ENCODE measurements at regions not wholly inside any gene's neighbourhood (a gene's known extent, or its start where the extent isn't known, plus 50 kb on each side); places are given as distances from the start of the nearest gene placed in this dataset.

GRCh38 chr1:185368313-185368855 lies 51.3 kb upstream of the IVNS1ABP start:
- peaks cover 5% of the 10 kb centered on the region for H3K4me1 ChIP-seq (ENCODE audit: insufficient read depth, low read length)
- ChIA-PET POLR2A (ENCODE audit: partially characterized antibody) (interaction anchor here (0.9 kb wide), 1 partner anchor 30 kb away, joined by 4 read pairs; no protein-coding TSS in a partner anchor), CTCF (ENCODE audit: partially characterized antibody) (no interaction called here)
- intact Hi-C loops (cut with micrococcal nuclease) = no loop called here
- H3K27ac Mint-ChIP-seq = no peak overlapping the region
- no peaks in the 10 kb centered on the region for H3K36me3 ChIP-seq (ENCODE audit: insufficient read depth, low read length)
- peaks cover 4 to 6% (median 6%) of the 10 kb centered on the region in 4 donors for H3K4me1 Mint-ChIP-seq
- no peak for DNase-seq
- H3K36me3 Mint-ChIP-seq = no peaks in the 10 kb centered on the region
- H3K4me3 Mint-ChIP-seq = no peak overlapping the region
- no peaks in the 10 kb centered on the region for H3K9me3 Mint-ChIP-seq
- H3K4me3 ChIP-seq (ENCODE audit: low read length in 2 of 2) = no peak overlapping the region
- H3K27ac ChIP-seq (ENCODE audit: low read depth, low read length) = no peak overlapping the region
- peaks cover 0 to 3% of the 10 kb centered on the region in 2 donors for H3K9me3 ChIP-seq (ENCODE audit: control insufficient read depth in 1 of 2, low read length in 2 of 2)
- H3K27me3 Mint-ChIP-seq = no peaks in the 10 kb centered on the region
- H3K27me3 ChIP-seq (ENCODE audit: insufficient read depth, low read length) = no peaks in the 10 kb centered on the region

DNA sequence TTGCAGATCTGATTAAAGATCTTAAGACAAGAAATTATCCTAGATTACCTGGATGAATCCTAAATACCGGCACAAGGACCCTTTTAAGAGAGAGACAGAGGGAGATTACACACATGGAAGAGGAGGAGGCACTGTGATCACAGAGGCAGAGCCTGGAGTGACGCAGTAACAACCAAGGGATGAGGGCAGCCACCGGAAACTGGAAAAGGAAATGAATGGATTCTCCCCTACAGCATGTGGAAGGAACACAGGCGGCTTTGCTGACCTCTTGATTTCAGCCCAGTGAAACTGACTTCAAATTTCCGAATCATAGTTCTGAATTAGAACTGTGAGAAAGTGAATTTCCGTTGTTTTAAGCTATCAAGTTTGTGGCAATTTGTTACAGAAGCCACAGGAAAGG lies 50.2 kb upstream of the IVNS1ABP start:
- H3K27me3 Mint-ChIP-seq = no peaks in the 10 kb centered on the region
- Histone ChIP-seq H3K27me3 (ENCODE audit: insufficient read depth, low read length) (no peaks in the 10 kb centered on the region), H3K9me3 (ENCODE audit: control insufficient read depth in 1 of 2, low read length in 2 of 2) (peaks cover 0 to 3% of the 10 kb centered on the region in 2 donors), H3K4me3 (ENCODE audit: low read length in 2 of 2) (no peak overlapping the region), H3K36me3 (ENCODE audit: insufficient read depth, low read length) (no peaks in the 10 kb centered on the region), H3K4me1 (ENCODE audit: insufficient read depth, low read length) (no peaks in the 10 kb centered on the region), H3K27ac (ENCODE audit: low read depth, low read length) (no peak overlapping the region)
- POLR2A ChIA-PET (ENCODE audit: partially characterized antibody) = interaction anchor here (0.9 kb wide), 1 partner anchor 29 kb away, joined by 4 read pairs; no protein-coding TSS in a partner anchor
- intact Hi-C loops (cut with micrococcal nuclease) = no loop called here
- peaks cover 0 to 6% (median 1%) of the 10 kb centered on the region in 8 donors for H3K9me3 Mint-ChIP-seq
- no peak for DNase-seq
- peaks cover 0 to 3% of the 10 kb centered on the region in 2 donors for H3K36me3 Mint-ChIP-seq
- H3K4me1 Mint-ChIP-seq = peaks cover 0 to 2% (median 0%) of the 10 kb centered on the region in 4 donors
- CTCF ChIA-PET (ENCODE audit: partially characterized antibody) = no interaction called here
- H3K4me3 Mint-ChIP-seq = no peak overlapping the region
- H3K27ac Mint-ChIP-seq = no peak overlapping the region

Data from CD4-positive, alpha-beta memory T cell (primary cell).